Putamen (tissue), 1 donor: ENCODE measurements at regions not wholly inside any gene's neighbourhood (a gene's known extent, or its start where the extent isn't known, plus 50 kb on each side); places are given as distances from the start of the nearest gene placed in this dataset.
"Not testable (repeated sequence)": the region's sequence is repeated elsewhere in the genome, so short reads cannot be mapped to it uniquely, and the experiment has no call there.

ENCODE experiments used
- DNase-seq: peaks from one replicate; pipeline ENCODE4 v3.0.0-alpha.2; 2016; ENCODE audit warnings: low spot score

DNA sequence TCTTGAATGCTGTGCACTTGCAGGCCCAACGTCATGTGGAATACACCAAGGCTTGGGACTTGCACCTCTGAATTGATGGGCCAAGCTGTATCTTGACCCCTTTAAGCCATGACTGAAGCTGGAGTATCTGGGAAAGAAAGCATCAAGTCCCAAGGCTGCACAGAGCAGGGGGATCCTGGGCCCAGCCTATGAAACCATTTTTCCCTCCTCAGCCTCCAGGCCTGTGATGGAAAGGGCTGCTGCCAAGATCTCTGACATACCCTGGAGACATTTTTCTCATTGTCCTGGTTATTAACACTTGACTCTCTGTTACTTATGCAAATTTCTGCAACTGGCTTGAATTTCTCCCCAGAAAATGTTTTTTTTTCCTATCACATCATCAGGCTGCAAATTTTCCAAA, 174.0 kb upstream of the SNX2 start:
- no peak for DNase-seq

DNA sequence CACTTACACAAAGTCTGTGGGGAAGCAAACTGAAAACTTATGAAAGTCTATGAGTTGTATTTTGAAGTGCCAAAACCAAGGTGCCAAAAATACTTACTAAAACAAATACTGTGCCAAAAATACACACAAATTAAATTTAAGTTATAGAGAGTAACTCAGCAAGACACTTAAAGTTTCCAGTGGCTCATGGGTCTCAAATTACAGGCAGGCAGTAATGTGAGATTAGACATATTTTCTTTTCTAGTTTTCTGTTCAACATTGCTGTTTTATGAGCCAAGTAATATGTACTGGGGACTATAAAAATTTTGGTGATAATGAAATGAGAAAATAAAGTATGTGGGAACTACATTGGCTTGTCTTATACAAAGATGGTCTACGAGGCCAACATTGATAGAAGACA, 172.2 kb upstream of the SNX2 start:
- DNase-seq = no peak

DNA sequence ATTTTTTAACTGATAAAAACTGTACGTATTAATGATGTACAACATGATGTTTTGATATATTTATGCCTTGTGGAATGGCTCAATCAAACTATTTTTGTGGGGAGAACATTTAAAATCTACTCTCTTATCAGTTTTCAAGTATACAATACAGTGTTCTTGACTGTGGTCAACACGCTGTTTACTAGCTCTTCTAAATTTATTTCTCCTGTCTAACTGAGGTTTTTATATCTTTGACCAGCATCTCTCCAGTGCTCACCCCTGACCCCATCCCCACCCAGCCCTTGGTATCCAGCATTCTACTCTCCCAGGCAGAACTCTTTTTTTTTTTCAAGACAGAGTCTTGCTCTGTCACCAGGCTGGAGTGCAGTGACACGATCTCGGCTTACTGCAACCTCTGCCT, 169.6 kb upstream of the SNX2 start:
- DNase-seq = no peak

DNA sequence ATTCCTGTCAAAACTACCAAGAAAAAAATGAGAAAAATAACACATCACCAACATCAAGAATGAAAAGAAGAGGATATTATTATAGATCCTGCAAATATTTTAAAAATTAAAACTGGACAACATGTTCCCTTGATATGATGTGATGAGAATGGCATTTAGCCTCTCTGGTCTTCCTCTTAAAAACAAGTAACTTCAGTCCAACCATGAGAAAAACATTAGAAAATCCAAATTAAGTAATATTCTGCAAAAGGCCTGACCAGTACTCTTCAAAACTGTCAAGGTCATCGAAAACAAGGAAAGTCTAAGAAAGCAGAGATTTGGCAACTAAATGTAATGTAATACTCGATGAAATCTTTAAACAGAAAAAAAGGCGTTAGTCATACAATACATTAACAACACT, 167.1 kb upstream of the SNX2 start:
- DNase-seq = no peak

DNA sequence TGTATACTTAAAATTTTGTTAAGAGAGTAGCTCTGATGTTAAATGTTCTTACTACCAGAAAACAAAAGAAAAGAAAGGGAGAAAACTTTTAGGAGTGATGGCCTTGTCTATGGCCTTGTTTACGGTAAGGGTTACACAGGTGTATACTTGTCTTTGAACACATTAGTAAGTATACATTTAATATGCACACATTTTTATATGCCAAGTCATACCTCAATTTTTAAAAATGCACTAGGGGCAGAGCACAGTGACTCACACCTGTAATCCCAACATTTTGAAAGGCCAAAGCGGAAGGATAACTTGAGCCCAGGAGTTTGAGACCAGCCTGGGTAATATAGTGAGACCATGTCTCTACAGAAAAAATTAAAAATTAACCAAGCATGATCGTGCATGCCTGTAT, 166.7 kb upstream of the SNX2 start:
- DNase-seq = no peak

DNA sequence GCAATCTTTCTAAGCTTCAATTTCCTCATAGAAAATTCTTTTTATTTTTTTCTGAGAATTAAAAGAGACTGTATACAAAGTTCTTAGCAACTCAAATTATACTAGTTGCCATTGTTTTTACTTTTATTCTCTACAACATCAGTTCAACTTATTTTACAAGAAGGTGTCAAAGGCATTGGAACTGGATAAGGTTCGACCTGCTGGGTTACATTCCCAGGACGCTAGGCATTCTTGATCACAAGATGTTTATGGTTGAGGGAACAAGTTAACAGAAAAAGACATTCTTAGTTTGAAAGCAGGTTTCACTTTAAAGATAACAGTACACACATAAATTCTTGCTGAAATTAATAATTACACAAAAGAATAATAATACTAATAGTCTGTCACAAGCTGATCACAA, 163.5 kb upstream of the SNX2 start:
- no peak for DNase-seq

DNA sequence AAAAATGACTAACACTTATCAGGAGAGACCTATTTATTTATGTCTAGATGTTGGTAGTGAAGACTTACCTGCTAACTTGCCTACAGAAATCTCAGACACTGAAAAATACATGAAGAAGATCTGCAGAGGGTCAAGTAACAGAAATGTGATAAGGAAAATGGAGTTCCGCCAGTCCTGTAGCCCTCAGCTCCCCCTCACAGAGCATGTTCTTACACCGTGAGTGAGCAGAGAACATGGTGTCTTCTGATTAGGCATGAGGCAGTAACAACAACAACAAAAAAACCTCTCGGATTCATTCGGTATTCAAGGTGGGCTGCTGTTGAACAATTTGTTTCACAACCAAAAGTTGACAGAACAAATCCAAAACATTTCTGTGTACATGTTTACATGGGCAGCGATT, 162.0 kb upstream of the SNX2 start:
- DNase-seq = no peak

DNA sequence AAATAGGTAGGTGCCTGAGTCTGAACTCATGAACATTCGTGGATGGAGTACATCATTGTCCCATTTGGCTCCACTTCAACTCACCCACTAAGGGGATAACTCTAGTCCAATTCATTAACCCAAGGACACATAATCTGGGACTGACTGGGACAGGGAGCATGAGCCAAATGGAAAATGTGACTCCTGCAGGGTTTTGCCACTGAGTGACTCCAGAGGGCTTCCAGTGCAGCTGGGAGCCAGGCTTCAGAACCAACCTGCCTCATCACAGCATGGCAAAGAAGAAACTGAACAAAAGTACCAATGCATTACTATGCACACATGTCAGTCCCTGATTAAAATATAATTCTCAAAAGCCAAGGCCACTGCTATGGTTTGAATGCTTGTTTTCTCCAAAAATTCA, 159.7 kb upstream of the SNX2 start:
- DNase-seq = no peak

DNA sequence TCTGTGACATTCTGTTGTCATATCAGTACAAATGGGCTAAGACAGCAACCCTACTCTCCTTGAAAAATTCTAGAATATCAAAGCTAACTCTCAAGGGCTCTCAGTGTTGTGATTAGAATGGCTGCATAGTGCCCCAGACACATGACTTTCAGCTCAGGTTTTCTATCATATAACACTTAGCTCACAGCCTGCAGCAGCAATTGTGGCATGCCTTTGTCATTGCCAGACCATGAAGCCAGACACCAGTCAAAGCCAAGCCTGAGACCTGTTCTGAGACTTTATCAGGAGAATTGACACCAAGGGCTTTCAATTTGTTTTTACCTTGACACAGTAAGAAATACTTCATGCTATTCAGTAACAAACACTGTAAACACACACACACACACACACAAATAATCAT, 159.0 kb upstream of the SNX2 start:
- no peak for DNase-seq

DNA sequence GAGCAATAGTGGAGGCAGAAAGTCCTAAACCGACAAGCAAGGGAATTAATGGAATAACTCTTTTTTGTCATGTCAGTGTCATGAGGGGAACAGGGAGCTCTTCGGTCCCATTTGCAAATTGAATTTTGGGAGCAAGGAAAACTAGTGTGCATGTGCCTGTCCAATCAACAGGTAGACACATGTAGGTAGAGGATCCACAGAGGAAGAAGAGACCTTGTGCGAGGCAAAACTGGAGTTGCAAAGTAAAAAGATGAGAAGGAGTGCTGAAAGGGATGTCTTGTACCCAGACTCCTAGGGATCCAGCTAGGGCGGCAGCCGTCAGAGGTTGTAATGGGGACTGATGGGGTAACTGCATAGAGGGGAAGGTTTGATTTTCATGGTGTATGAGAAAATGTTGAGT, 156.8 kb upstream of the SNX2 start:
- not testable (repeated sequence) for DNase-seq

DNA sequence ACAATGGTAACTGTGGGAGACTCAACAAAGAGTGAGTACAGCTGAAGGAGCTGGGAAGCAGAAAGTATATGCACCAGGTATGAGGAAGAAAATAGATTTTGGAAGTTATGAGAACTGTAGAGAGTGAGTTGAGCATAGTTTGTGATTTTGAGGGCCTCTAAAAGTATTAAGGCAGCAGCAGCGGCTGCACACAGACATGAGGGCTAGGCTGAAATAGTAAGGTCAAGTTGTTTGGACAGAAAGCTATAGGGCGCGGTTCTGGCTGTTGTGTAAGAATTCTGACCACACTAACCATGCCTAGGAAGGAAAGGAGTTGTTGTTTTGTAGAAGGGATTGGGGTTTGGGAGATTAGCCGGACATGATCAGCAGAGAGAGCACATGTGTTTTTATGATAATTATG, 154.1 kb upstream of the SNX2 start:
- not testable (repeated sequence) for DNase-seq

DNA sequence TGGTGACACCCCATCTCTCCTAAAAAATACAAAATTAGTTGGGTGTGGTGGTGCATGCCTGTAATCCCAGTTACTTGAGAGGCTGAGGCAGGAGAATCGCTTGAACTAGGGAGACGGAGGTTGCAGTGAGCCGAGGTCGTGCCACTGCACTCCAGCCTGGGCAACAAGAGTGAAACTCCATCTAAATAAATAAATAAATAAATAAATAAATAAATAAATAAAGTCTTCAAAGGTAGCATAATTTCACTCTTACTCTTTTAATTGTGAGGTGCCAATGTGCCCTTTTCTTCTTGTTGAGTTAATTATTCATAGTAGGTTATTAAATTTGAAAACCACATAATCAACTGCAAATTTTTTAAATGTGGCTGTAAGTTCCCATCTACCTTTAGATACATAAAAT, 146.2 kb upstream of the SNX2 start:
- not testable (repeated sequence) for DNase-seq

DNA sequence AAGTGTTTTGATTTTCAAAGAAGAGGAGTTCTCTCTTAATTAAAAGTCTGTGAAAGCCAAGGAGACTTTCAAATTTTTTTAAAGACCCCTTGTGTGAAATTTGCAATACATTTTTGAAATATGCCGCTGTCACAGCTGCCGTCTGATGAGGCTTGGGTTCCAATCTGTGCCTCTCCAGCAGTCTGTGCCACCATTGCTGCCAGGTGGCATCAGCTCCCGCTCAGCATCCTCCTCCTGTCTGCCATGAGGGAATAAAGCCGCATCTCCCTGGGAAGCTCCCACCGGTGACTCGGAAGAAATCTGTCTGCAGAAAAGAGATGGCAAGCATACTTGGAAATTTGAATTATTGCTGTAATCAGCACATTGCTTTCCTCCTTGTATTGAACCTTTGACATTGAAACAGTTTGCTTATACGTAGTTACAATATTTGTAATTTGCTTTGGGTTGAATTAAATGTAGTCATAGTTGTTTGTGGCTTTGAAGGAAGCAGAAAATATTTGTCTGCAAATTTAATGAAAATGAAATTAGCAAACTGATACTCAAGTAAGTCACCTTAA, 145.7 kb upstream of the SNX2 start:
- DNase-seq = no peak

DNA sequence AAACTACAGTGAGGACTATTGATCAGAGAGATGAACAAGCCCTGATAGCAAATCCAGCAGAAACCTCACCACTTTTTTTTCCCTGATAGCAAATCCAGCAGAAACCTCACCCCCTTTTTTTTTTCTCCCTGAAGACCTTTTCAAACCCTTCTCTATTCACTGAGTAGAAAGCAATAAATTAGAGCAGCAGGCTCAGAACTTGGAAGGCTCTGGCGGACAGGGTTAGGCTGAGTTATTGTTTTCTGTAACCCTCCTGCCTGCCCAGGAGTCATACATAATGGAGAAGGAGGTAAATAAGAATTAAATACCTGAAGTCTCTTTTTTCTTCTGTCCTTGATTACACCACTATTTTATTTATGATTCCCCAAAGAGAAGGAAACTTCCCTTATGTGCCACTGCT, 136.3 kb upstream of the SNX2 start:
- no peak for DNase-seq

DNA sequence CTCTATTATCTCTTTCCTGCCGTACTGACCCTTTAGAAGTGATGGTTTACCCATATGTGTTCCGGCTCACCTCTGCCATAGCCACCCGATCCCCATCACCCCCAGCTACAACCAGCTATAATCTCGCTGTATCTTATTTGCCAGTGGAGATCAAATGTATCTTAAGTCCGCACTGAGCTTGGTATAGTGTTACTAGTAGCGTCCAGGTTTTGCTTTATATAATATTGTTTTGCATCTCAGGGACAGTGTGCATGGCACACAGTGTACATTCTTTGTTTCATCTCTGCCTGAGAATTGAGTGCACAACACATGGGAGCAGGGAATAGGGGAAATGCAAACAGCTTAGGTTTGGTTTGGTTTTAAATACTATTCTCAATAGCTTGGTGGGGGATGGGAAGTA, 135.8 kb upstream of the SNX2 start:
- no peak for DNase-seq

DNA sequence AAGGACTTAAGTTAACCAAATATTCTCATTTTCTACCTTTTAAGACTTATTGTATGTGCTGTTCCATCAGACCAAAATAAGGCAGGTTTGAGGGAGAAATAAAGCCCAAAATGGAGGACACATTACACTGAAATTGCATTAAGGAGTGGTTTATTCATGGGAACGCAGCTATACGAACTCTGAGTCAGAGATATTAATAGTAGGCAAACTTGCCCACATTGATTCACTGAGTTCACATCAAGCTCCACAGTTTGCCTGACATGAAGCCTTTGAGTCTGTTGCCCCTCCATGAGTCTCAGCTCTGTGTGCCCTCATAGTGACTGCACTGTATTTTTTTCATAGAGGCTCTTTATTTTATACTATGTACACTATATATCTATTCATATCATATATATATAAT, 135.0 kb upstream of the SNX2 start:
- peak; percentile 6 for DNase-seq

DNA sequence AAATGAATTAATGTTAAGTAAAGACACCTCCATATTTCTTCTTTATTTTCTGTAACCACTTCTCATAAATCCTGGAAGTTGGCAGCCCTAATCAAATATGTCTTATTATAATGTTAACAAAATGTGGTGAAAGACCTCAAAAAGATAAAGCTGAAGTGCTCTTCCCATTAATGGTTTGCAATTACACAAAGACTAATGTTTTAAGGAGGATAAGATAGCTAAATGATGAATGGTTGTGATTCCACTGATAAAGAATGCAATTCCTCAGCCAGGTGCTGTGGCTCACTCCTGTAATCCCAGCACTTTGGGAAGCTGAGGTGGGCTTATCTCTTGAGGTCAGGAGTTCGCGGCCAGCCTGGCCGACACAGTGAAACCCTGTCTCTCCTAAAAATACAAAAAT, 125.8 kb upstream of the SNX2 start:
- no peak for DNase-seq

DNA sequence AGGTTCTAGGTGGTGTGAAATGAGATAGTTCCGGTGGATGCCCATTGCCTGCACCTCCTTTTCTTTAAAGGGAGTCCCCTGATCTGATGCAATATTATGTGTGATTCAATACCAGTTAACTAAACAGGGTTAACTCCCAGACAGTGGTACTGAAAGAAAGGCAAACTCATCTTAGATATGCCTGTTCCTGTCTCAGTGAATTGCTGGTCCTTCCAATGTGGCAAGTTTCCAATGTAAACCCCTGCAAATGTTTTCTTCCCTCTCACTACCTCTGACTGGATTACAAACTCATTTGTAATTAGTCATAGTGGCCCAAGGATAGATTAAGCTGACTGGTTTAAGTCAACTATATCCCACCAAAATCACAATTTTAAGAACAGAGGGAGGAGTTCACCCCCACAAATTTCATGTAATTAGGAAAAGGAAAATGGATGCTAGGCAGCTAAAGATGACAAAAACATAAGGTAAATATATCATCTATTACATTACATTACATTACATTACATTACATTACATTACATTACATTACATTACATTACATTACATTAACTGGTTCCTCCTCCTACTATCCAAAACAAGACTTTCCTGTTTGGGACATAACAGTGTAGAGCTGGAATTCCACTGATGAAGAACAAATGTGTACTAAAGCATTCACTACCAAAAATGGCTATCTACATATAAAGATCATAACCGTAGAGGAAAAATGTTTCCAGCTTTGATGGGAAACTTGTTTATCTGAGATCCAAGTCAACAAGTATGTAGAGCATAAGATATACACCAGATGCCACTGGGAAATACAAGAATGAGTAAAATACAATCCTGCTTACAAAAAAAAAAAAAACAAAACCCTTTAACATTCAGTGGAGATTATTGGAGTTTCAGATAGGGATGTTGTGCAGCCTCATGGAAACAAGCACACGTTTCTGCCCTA, 121.5 kb upstream of the SNX2 start:
- no peak for DNase-seq

DNA sequence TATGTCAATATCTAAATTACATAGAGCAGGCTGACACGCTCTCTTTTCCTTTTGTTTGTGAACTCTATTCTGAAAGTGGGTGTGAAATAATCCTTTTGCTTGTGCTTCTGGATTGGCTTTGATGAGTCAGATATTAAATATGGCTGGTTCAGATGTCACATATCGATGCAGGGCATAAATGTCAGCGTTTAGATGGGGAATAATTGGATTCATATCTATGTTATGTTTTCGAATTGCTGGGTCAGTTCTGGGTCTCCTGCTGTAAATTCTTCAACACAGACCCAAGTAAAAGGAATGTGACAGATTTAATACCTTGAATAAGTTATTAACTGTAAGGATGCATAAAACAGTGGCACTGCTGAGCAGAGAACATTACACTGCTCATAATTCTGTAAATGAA, 118.7 kb upstream of the SNX2 start:
- DNase-seq = no peak

DNA sequence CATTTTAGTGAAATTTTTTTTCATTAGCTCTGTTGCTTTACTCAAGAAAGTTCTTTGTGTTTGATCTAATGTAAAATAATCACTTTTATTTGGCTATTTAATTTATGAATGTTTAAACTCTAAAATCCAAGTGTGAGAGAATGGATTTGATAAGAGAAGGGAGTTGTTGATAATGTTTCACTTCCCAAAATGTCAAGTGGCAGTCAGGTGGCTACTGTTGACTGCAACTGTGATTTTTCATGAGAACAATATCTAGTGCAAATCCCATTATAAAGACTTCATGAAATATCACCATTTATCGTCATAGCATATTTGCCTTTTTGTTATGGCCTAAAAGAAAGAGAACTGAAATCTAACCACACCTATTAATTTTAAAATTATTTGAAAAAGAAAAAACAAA, 118.3 kb upstream of the SNX2 start:
- DNase-seq = no peak

DNA sequence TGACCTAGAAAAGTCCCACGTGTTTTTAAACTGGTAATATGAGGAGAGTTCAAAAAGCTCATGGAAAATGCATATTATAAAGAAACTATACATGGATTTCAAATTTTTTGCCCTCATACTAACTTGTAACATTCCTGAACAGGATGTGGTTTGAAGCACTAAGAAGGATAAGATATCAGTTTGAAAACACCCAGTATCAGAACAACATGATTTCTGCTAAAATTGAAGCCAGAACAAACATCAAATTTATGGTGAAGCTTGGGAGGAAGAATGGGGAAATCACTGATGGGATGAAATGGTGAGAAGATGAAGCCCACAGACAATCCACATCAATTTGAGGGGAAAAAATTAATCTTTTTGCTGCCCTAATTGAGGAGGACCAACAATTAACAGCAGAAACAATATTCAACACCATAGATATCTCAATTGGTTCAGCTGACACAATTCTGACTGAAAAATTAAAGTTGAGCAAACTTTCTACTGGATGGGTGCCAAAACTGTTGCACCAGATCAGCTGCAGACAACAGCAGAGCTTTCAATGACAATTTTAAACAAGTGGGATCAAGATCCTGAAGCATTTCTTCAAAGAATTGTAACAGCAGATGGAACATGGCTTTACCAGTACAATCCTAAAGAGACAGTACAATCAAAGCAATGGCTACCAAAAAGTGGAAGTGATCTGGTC, 113.2 kb upstream of the SNX2 start:
- DNase-seq = no peak

DNA sequence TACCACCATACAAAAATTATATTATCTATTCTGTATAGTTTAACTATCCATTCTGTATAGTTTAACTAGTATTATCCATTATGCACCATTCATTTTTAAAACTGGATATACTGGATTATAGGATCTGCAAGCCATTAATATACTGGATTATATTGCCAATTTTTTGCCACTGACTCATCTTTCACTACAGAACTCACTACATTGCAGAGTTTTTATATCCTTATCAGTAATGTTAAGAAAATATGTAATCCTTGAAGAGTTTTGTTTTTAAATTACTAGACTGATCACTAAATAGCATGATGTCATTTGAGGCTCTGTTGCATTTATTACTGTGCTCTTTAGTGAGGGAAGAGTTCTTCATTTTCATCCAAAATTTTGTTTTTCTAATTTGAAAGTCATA, 109.8 kb upstream of the SNX2 start:
- DNase-seq = no peak

DNA sequence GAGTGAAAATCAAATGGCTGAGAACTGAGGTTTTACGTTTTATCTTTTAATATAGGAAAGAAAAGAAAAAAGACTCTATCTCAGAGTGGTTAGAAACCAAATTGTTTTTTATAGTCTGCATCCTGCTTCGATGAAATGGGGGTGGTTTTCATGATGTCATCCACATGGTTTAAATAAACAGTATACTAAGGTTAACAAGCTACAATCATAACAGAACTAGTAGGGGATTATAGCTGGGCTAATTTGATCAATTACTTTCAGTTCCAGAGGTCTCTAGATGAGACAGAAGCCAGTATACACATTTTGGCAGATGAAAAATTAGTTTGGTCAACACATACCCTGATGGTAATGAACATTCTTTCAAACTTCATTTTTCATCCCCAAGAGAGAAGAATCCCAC, 106.3 kb upstream of the SNX2 start:
- no peak for DNase-seq
